ENCODE measurements at regions not wholly inside any gene's neighbourhood (a gene's known extent, or its start where the extent isn't known, plus 50 kb on each side); places are given as distances from the start of the nearest gene placed in this dataset.
A peak's percentile ranks its signal among the peaks of the same experiment; 100 is the strongest.

GRCh38 chr4:31146366-31146765, 426.2 kb downstream of the PCDH7 start:
- DNase-seq (ENCODE audit: low read depth in 1 of 2, low spot score in 1 of 2) (peak; percentile 1 to 23), FAIRE-seq (no peak), ATAC-seq (no peak)
- WGBS (ENCODE audit: missing lambda C conversion rate), result 1% methylated on average over 6 of the region's 6 CpGs
- Histone ChIP-seq H3K4me3 (no peak overlapping the region), H3K4me2 (peak overlapping the region; percentile 30), H3K4me1 (peaks cover 4% of the 10 kb centered on the region; the same call in 1 of the 3 replicates), H3K9me3 (no peaks in the 10 kb centered on the region), H3K27ac (no peak overlapping the region; a peak in 1 of 6 replicates)
- CTCF ChIA-PET, result interaction anchor here (1.4 kb wide), 1 partner anchor 9 kb away, joined by 3 read pairs; no protein-coding TSS in a partner anchor
- POLR2A ChIA-PET, result no interaction called here
- no peak for TF ChIP-seq POLR2A (IDR thresholded peaks at IDR 0.05; ENCODE audit: low read length)
- no peak for TF ChIP-seq FOSL2 (IDR thresholded peaks at IDR 0.05)
- peak; percentile 50 for TF ChIP-seq FOSL2 (CRISPR knock-in tag; IDR thresholded peaks at IDR 0.05)

GRCh38 chr4:31148990-31149389, 428.8 kb downstream of the PCDH7 start:
- WGBS (ENCODE audit: missing lambda C conversion rate), result 9% methylated on average over 1 of the region's 1 CpG
- H3K4me2 ChIP-seq, result no peak overlapping the region
- FAIRE-seq (no peak), DNase-seq (ENCODE audit: low read depth in 1 of 2, low spot score in 1 of 2) (no peak), ATAC-seq (no peak)
- H3K9me3 ChIP-seq, result no peaks in the 10 kb centered on the region
- ChIA-PET CTCF (no interaction called here), POLR2A (no interaction called here)
- H3K27ac ChIP-seq, result no peak overlapping the region
- H3K4me3 ChIP-seq, result no peak overlapping the region
- peaks cover 4% of the 10 kb centered on the region; the same call in 1 of the 3 replicates for H3K4me1 ChIP-seq
- TF ChIP-seq SREBF2 (IDR thresholded peaks at IDR 0.05) (no peak), MAZ (IDR thresholded peaks at IDR 0.05; ENCODE audit: borderline replicate concordance, low read depth, low read length) (no peak), CBX2 (IDR thresholded peaks at IDR 0.05; ENCODE audit: borderline replicate concordance, low read depth) (no peak), ATOH8 (CRISPR knock-in tag; IDR thresholded peaks at IDR 0.05; ENCODE audit: low read depth) (no peak)

- H3K4me3 ChIP-seq, result no peak overlapping the region
- CTCF ChIA-PET, result no interaction called here
- WGBS (ENCODE audit: missing lambda C conversion rate), result 5% methylated on average over 1 of the region's 1 CpG
- no peak overlapping the region for H3K4me2 ChIP-seq
- FAIRE-seq (no peak), ATAC-seq (no peak), DNase-seq (ENCODE audit: low read depth in 1 of 2, low spot score in 1 of 2) (no peak)
- H3K9me3 ChIP-seq, result no peaks in the 10 kb centered on the region
- no peaks in the 10 kb centered on the region for H3K4me1 ChIP-seq
- no peak overlapping the region for H3K27ac ChIP-seq
- POLR2A ChIA-PET, result no interaction called here
- TF ChIP-seq HOXB5 (CRISPR knock-in tag; IDR thresholded peaks at IDR 0.05) (no peak), MAFK (IDR thresholded peaks at IDR 0.05; ENCODE audit: partially characterized antibody) (no peak), CHD4 (IDR thresholded peaks at IDR 0.05; ENCODE audit: borderline replicate concordance) (no peak), SMC3 (IDR thresholded peaks at IDR 0.05) (no peak), POLR2AphosphoS2 (conservative IDR thresholded peaks at IDR 0.05; ENCODE audit: low read length) (no peak), MAX (IDR thresholded peaks at IDR 0.05) (no peak), CHD2 (IDR thresholded peaks at IDR 0.05; ENCODE audit: low read length, partially characterized antibody) (no peak), FOXS1 (CRISPR knock-in tag; IDR thresholded peaks at IDR 0.05) (no peak)
Observed at GRCh38 chr4:31156221-31156620, 436.1 kb downstream of the PCDH7 start.

GRCh38 chr4:31160146-31160545, 440.0 kb downstream of the PCDH7 start:
- Histone ChIP-seq H3K4me2 (no peak overlapping the region), H3K27ac (no peak overlapping the region), H3K4me1 (no peaks in the 10 kb centered on the region), H3K9me3 (no peaks in the 10 kb centered on the region), H3K4me3 (no peak overlapping the region)
- no peak for FAIRE-seq
- DNase-seq (ENCODE audit: low read depth in 1 of 2, low spot score in 1 of 2), result no peak
- CTCF ChIA-PET, result no interaction called here
- TF ChIP-seq JUNB (IDR thresholded peaks at IDR 0.05) (no peak), RARB (CRISPR knock-in tag; IDR thresholded peaks at IDR 0.05) (no peak), HDAC2 (IDR thresholded peaks at IDR 0.05) (no peak), EP300 (IDR thresholded peaks at IDR 0.05) (no peak), FOSB (CRISPR knock-in tag; IDR thresholded peaks at IDR 0.05) (no peak), NFE2L2 (conservative IDR thresholded peaks at IDR 0.05; ENCODE audit: low read length) (no peak), EHMT2 (IDR thresholded peaks at IDR 0.05; ENCODE audit: low read depth) (no peak)
- 19% methylated on average over 3 of the region's 3 CpGs for WGBS (ENCODE audit: missing lambda C conversion rate)
- POLR2A ChIA-PET, result no interaction called here
- ATAC-seq, result no peak
